IPS-NIHi11 (cell line): ENCODE measurements at regions not wholly inside any gene's neighbourhood (a gene's known extent, or its start where the extent isn't known, plus 50 kb on each side); places are given as distances from the start of the nearest gene placed in this dataset.
"Not testable (repeated sequence)": the region's sequence is repeated elsewhere in the genome, so short reads cannot be mapped to it uniquely, and the experiment has no call there.

Experiments used
- DNase-seq: peaks from one replicate; pipeline ENCODE4 v3.0.0; 2012; ENCODE audit warnings: mixed read lengths, low spot score

GRCh38 chr5:112534067-112534583, 115.0 kb upstream of the EPB41L4A start:
- DNase-seq = no peak

- DNase-seq = no peak
These were observed 115.7 kb upstream of the EPB41L4A start for GRCh38 chr5:112534611-112535255.

- no peak for DNase-seq
These were observed 116.3 kb upstream of the EPB41L4A start for GRCh38 chr5:112535356-112535755.

GRCh38 chr5:112544558-112544957, 125.5 kb upstream of the EPB41L4A start:
- not testable (repeated sequence) for DNase-seq

- no peak for DNase-seq
These were observed 128.0 kb upstream of the EPB41L4A start for GRCh38 chr5:112546946-112547592.

GRCh38 chr5:112548246-112548881, 129.3 kb upstream of the EPB41L4A start:
- no peak for DNase-seq

- no peak for DNase-seq
These were observed 130.1 kb upstream of the EPB41L4A start for GRCh38 chr5:112549127-112549526.

GRCh38 chr5:112549605-112550166, 130.6 kb upstream of the EPB41L4A start:
- DNase-seq = no peak

GRCh38 chr5:112551419-112552032, 132.4 kb upstream of the EPB41L4A start:
- DNase-seq = peak; percentile 62

- DNase-seq = no peak
These were observed 133.1 kb upstream of the EPB41L4A start for GRCh38 chr5:112552216-112552615.

- no peak for DNase-seq
These were observed 133.7 kb upstream of the EPB41L4A start for GRCh38 chr5:112552791-112553190.

GRCh38 chr5:112554101-112554977, 135.3 kb upstream of the EPB41L4A start:
- no peak for DNase-seq

- DNase-seq = no peak
These were observed 136.1 kb upstream of the EPB41L4A start for GRCh38 chr5:112555197-112555596.

- DNase-seq = no peak
These were observed 136.6 kb upstream of the EPB41L4A start for GRCh38 chr5:112555691-112556090.

GRCh38 chr5:112559501-112559900, 140.4 kb upstream of the EPB41L4A start:
- DNase-seq = not testable (repeated sequence)

GRCh38 chr5:112560371-112560770, 141.3 kb upstream of the EPB41L4A start:
- DNase-seq = no peak

- DNase-seq = no peak
These were observed 144.2 kb upstream of the EPB41L4A start for GRCh38 chr5:112563169-112563826.

- no peak for DNase-seq
These were observed 147.2 kb upstream of the EPB41L4A start for GRCh38 chr5:112566251-112566650.

- no peak for DNase-seq
These were observed 150.5 kb upstream of the EPB41L4A start for GRCh38 chr5:112569596-112569995.

GRCh38 chr5:112570708-112571444, 151.8 kb upstream of the EPB41L4A start:
- DNase-seq = no peak
